GM12873 (cell line): ENCODE measurements at regions not wholly inside any gene's neighbourhood (a gene's known extent, or its start where the extent isn't known, plus 50 kb on each side); places are given as distances from the start of the nearest gene placed in this dataset.

ENCODE experiments used
- TF ChIP-seq, protein P1 (sequence below): IDR thresholded peaks from 2 replicates; pipeline ENCODE4 v1.5.1; 2012; ENCODE audit warnings: low read depth, mild to moderate bottlenecking, moderate library complexity, low read length, control low read depth; ENCODE audit not compliant: insufficient read depth; ENCODE audit errors: missing control alignments

- TF ChIP-seq, protein P1, sequence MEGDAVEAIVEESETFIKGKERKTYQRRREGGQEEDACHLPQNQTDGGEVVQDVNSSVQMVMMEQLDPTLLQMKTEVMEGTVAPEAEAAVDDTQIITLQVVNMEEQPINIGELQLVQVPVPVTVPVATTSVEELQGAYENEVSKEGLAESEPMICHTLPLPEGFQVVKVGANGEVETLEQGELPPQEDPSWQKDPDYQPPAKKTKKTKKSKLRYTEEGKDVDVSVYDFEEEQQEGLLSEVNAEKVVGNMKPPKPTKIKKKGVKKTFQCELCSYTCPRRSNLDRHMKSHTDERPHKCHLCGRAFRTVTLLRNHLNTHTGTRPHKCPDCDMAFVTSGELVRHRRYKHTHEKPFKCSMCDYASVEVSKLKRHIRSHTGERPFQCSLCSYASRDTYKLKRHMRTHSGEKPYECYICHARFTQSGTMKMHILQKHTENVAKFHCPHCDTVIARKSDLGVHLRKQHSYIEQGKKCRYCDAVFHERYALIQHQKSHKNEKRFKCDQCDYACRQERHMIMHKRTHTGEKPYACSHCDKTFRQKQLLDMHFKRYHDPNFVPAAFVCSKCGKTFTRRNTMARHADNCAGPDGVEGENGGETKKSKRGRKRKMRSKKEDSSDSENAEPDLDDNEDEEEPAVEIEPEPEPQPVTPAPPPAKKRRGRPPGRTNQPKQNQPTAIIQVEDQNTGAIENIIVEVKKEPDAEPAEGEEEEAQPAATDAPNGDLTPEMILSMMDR = no peak
These were observed 318.9 kb upstream of the TRIB2 start for GRCh38 chr2:12397854-12398253.

DNA sequence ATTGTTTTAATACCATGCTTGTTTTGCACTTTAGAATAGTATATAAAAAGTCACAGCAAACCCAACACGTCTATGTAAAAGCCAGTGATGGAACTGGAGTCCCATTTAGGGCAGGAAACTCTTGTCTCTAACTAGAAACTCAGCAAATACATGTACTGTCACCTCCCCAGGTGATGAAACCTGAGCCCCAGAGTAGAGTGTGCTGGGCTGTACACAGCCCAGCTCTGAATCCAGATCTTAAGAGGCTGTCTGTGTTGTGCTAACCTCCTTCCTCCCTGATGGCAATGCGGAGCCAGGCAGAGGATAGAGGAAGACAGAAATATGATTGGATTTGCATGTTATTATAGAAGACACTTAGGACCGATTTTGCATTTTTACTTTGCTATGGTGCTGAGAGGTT, 317.5 kb upstream of the TRIB2 start:
- TF ChIP-seq, protein P1 = no peak

DNA sequence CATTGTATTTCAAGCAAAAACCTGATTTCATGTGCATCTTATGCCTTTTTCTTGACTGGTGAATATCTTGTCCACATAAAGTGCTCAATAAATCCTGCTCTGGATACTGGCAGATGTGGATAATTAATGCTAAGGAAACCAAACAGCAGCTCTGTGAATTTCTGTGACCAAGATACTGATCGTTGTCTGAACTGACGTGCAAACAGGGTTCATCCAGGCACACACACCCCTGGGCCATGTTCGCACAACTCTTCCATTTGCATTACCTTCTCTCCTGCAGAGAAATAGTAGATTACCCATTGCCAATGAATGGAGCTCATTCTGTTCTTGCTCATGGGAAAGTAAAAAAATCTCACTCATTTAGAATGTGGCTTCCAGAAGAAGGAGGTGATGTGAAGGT, 316.2 kb upstream of the TRIB2 start:
- TF ChIP-seq, protein P1 = no peak

DNA sequence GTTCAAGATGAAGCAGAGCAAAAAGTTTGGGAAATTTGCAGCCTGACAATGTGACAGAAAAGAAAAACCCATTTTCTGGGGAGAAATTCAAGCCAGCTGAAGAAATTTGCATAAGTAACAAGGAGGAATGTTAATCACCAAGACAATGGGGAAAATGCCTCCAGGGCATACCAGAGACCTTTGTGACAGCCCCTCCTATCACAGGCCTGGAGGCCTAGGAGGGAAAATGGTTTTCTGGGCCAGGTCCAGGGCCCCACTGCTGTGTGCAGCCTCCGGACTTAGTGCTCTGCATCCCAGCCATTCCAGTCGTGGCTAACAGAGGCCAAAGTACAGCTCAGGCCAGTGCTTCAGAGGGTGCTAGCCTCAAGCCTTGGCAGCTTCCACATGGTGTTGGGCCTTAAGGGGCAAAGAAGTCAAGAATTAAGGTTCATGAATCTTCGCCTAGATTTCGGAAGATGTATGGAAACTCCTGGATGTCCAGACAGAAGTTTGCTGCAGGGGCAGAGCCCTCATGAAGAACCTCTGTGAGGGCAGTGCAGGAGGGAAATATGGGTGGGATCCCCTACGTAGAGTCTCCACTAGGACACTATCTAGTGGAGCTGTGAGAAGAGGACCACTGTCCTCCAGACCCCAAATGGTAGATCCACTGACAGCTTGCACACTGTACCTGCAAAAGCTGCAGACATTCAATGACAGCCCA, 314.1 kb upstream of the TRIB2 start:
- TF ChIP-seq, protein P1 = no peak

DNA sequence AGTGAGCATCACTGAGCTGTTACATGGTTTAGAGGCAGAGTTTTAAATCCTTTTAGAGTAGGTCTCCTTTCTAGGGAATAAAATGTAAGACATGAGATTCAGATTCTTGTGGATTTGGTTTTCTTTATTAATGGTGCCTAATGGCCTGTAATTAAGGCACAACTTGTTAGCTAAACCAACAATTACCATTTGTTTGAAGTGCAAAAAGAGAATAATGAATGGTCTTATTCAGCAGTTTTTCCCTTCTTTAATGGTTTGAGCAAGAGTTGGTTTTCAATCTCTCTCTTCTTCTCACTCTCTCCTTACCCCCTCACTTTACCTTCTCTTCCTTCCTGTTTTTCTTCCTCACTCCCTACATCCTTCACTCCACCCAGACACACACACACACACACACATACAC, 312.2 kb upstream of the TRIB2 start:
- TF ChIP-seq, protein P1 = no peak

- TF ChIP-seq, protein P1 = no peak
These were observed 309.6 kb upstream of the TRIB2 start for GRCh38 chr2:12407160-12407559.

GRCh38 chr2:12412898-12413305, 303.8 kb upstream of the TRIB2 start:
- TF ChIP-seq, protein P1 = no peak
